GM21723 (cell line): ENCODE measurements at regions not wholly inside any gene's neighbourhood (a gene's known extent, or its start where the extent isn't known, plus 50 kb on each side); places are given as distances from the start of the nearest gene placed in this dataset.
"Not testable (repeated sequence)": the region's sequence is repeated elsewhere in the genome, so short reads cannot be mapped to it uniquely, and the experiment has no call there.

Source experiments
- ATAC-seq: cut with Tn5 transposase; IDR thresholded peaks from one replicate; pipeline ENCODE4 v1.9.1; 2021; ENCODE audit warnings: mild to moderate bottlenecking, moderate library complexity; ENCODE audit not compliant: unreplicated experiment

DNA sequence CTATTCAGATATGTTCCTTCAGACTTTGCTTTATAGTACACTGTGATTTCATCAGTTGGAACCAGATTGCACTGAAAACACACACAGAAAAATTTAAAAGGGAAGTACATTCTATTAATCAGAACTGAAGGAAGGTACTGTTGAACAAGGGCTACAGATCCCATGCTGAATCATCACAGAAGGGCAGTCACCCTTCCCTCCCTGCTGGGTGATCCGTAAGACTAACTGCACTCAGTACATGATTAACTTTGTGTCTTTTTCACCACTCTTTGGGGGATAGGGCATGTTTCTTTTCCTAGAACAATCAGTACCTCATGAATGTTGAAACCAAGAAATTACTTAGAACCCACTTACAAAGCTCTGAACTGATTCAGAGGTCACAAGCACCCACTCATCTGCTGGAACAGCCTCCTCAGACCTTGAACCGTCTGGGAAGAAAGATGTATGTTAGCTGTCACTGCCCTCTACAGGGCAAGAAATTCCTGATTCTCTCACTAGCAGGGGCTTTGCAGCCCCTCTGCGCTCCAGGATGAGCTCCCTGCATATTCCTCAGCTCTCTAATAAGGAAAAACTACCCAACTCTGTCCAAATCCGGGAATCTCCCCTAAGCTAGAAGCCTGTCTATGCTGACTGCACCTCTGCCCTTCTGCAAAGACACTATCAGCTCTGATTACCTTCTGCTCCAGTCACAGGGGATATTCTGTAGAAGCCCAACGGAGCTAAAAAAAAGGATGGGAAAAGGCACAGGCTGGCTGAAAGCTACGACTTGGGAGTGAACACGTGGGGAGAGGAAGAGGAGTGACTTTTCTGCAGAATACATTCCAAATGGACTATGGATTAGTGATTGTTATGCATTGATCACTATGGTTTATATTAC lies 51.0 kb downstream of the IARS1 start:
- no peak for ATAC-seq

DNA sequence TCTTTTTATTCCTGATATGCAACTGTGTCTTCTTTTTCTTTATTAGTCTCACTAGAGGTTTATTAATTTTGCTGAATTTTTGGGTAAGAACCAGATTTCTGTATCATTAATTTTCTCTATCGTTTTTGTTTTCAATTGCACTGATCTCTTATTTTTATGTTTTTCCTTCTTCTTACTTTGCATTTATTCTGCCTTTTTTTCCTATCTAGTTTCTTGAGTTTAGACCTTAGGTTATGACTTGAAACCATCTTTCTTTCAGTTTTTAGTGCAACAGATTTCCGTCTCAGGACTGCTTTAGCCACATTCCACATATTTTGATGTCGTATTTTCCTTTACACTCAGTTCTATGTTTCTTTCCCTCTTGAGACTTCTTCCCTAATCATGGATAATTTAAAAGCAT lies 56.6 kb downstream of the IARS1 start:
- ATAC-seq = no peak

DNA sequence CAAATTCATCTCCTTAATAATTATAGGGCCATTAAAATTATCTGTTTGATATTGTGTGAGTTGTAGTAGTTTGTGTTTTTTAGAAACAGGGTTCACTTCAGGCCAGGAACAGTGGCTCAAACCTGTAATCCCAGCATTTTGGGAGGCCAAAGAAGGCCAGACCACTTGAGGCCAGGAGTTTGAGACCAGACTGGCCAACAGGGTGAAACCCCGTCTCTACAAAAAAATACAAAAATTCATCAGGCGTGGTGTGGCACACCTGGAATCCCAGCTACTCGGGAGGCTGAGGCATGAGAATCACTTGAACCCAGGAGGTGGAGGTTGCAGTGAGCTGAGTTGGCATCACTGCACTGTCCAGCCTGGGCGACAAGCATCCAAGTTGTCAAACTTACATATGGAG lies 57.0 kb downstream of the IARS1 start:
- ATAC-seq = no peak

DNA sequence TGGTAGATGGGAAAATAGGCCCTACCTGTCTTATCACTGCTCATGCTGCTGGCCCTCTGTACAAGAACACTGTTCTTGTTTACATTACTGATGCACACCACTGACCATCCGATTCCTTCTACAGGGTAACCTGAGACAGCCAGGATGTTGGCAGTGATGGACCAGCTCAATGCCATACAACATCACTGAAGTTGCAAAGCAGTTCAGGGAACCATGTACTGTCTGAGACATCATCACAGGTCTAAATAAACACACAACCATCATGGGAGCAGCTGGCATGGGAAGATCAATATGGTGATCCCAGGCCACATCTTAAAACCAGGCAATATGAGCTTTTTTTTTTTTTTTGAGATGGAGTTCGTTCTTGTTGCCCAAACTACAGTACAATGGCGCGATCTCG lies 59.0 kb downstream of the IARS1 start:
- ATAC-seq = no peak

DNA sequence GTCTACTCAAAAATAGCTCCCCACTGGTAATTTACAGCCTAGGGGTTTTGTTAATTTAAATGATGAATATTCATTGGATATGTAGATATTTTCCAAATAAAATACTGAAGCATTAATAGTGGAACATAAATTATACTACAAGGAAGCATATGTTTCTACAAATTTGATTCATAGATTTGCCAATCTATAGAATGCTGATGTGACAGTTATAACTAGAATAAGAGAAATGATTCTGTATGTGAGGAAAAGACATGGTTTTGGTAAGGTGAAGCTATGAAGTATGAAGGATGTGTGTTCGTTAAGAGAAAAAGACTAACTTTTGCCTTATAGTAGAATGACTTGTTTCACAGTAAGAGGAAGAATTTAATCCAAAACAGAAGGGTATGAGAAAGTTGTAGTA lies 61.3 kb downstream of the IARS1 start:
- ATAC-seq = no peak

DNA sequence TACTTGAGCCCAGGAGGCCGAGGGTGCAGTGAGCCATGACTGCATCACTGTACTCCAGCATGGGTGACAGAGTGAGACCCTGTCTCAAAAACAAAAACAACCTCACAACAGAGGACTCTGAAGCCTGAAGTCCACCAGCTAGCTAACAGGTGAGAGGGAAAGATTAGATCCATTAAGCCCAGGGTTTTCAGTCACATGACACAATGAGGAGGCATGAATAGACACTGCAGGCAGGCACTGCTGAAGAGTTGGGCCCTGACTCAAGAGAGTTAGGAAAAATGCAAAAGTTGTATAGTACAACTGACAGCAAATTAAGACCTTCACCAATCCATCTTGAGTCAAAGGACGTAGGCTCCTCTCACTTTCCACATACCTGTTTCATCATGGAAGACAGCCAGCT lies 64.9 kb downstream of the IARS1 start:
- ATAC-seq = no peak

DNA sequence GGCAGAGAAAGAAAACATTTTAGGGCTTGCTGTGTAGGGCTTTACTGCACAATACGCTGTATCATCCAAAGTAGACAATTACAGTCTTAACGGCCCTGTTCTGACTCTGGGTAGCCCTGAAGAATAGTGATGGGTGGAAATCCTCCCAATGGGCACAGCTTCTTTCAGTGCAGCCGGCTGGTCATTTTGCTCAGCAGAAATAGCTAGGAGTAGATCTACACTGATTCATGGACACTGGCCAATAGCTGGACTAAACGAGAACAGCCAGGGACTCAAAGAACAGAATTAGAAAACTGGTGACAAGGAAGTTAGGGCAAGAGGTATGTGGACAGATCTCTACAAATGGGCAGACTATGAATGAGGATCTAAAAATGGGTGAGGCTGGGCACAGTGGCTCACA lies 69.3 kb downstream of the IARS1 start:
- ATAC-seq = no peak

DNA sequence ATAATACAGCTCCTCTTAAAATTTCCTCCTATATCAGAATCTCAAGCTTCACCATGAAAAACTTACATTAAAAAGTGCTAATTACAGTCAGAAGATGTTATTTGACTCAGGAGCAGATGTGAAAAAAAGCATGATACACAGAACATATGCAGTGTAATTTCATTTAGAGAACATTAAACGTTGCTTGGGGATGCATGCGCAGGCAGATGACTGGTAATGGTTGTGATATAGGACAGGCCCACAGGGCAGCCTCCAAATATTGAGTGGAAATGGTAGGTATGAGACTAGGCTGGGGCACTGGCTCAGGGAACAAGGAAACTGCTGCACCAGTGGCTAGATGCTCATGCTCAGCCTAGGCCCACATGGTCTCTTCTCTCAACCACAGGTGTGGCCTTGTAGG lies 69.7 kb downstream of the IARS1 start:
- no peak for ATAC-seq

DNA sequence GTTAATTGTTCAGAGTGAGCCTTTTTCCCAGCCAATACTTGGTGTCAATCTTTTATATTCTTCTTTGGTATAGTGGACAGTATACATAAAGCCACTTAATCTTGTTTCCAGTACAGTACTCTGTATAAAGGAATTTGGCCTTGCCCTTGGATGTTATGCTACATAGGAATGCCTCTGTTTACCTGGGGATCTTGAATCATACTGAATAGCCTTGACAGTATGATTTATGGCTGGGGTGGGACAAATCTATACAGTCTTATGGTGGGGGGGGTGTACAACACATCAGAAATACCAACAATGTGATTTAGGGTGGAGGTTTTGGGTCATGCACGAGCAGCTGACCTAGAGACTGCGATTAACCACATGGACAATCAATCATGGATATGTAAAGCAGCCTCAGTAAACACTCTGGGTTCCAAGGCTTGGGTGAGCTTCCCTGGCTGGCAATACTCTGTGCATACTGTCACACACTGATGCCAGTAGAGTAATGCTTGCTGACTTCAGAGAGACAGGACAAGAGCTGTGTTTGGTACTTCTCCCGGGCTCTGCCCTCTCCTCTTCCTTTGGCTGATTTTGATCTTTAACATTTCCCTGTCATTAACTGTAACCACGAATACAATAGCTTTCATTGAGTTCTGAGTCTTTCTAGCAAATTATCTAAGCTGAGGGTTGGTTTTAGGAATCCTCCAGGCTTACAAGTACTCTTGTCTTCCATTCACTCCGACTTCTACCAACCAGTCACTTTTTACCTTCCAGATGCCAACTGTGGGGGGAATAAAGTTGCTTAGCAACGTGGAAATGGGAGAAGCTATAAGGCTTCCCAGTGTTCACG lies 84.6 kb downstream of the IARS1 start:
- ATAC-seq = no peak

DNA sequence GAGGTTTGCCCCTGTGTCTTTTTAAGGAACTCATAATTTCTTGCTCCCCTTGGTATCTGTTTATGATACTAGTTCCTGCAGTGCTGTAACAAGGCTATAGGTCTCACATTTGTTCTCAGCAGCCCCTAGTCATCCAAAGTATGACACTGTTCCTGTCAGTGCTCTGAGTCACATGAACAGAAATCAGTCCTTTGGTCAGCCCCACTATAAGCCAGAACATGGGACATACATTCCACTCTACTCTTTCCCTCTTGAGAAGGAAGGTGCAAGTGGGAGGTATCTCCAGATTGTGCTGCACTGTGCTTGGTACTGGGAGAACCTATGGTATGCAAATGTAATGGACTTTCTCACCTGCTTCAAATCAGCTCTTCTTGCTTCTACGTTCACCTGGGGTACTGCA lies 87.0 kb downstream of the IARS1 start:
- ATAC-seq = no peak

DNA sequence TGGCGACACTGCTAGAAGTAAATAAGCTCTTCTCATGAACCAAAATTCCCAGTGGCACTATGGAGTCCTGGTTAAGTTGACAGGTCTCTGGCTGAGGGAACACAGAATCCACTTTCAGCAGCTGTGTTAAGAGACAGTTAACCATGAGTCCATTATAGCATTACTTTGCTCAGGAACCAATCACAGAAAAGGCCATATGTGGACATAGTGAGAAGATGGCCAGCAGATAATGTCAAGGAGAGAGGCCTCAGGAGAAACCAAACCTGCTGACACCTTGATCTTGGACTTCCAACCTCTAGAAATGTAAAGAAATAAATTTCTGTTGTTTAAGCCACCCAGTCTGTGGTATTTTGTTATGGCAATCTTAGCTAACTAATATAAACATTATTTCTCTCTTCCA lies 88.7 kb upstream of the SPTLC1 start:
- not testable (repeated sequence) for ATAC-seq

DNA sequence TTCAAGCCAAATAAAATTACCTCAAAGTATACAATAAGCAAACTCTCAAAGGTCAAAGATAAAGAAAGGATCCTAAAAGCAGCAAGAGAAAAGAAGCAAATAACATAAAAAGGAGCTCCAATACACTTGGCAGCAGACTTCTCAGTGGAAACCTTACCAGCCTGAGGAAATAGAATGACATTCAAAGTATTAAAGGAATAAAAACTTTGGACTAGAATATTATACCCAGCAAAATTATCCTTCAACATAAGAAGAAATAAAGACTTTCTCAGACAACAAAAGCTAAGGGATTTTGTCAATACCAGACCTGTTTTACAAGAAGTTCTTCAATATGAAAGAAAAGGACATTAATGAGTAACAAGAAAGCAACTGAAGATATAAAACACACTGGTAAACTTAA lies 83.0 kb upstream of the SPTLC1 start:
- not testable (repeated sequence) for ATAC-seq

DNA sequence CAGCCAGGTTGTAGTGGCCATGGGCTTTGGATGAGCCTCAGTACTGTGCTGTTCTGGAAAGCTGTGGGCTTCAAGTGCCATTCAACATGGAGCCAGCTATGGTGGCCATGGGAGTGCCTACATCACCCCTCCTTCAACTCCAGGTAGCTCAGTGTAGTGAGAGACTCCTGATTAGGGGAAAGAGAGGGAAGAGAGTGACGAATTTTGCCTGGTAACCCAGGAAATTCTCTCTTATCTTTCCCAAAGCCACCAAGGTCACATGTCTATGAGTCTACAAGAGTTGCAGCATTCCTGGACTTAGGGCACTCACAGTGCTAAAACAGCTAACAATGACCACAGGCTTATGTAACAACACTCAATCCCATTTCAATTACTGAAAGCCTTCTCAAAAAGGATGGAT lies 81.7 kb upstream of the SPTLC1 start:
- ATAC-seq = no peak

DNA sequence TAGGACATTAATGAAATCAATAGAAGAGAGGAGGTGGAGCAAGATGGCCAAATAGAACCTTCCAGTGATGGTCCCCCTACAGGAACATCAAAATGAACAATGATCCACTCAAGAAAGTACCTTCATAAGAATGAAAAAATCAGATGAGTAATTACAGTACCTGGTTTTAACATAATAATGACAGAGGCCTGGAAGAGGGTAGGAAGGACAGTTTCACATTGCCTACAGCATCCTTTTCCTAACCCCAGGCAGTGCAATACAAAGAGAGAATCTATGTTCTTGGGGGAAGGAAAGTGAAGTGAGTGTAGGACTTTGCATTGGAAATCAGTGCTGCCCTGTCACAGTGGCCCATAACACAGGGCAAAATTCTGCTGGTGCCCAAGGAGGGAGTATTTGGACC lies 81.2 kb upstream of the SPTLC1 start:
- no peak for ATAC-seq

DNA sequence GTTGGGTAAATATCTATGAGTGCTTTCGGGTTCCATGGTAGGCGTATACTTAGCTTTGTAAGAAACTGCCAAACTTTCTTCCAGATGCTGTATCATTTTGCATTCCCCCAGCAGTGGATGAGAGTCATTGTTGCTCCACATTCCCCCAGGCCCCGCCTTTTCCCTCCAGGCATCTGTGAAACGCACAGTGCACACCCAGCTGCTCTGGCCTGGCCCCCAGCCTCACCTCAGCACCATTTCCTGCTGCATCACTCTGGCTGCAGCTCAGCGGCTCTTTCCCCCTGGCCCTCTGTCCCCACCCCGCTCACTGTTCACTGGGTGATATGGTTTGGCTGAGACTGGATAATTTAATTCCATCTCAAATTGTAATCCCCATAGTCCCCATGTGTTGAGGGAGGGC lies 76.6 kb upstream of the SPTLC1 start:
- no peak for ATAC-seq

DNA sequence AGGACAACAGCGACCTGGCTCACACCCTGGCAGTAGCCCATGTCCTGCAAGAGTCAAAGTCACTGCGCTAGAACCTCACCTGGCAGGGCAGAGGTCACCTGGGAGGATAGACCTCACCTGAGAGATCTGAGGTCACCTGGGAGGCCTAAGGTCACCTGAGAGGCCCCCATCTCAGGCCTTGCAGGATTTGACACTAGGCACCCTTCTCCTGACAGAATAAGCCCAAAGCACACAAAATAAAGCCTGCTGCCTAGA lies 75.2 kb upstream of the SPTLC1 start:
- no peak for ATAC-seq

DNA sequence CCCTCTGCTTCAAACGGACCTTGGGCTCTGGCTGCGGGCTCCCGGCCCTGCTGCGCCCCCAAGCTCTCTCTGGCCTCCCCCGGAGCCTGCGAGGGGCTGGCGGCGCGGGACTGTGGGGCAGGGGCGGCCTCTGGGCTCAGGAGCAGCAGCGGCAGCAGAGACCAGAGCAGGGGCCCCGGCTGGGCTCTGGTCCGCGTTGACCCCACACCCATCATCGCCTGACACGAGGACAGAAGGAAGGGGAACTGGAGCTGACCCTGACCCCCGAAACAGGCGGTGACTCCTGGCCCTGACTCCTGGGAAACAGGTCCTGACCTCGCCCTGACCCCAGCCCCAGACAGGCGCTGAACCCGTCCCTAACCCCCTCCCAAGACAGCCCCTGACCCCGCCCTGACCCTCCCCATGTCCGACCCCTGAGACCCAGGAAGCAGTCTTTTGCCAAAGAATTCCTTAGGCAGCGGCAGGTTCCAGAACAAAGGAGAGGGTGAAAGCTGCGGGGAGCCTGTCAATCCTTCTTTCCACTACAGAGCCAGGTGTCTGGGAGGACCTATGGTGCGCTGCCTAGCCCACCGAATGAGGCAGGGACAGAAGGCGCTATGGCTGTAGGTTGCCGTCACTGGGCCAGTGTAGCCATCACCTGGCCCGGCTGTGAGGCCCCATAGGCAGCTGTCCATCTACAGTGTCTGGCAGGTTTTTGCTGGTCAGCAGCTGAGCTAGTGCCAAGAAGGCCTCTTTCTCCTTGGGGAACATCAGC lies 74.7 kb upstream of the SPTLC1 start:
- ATAC-seq = no peak

DNA sequence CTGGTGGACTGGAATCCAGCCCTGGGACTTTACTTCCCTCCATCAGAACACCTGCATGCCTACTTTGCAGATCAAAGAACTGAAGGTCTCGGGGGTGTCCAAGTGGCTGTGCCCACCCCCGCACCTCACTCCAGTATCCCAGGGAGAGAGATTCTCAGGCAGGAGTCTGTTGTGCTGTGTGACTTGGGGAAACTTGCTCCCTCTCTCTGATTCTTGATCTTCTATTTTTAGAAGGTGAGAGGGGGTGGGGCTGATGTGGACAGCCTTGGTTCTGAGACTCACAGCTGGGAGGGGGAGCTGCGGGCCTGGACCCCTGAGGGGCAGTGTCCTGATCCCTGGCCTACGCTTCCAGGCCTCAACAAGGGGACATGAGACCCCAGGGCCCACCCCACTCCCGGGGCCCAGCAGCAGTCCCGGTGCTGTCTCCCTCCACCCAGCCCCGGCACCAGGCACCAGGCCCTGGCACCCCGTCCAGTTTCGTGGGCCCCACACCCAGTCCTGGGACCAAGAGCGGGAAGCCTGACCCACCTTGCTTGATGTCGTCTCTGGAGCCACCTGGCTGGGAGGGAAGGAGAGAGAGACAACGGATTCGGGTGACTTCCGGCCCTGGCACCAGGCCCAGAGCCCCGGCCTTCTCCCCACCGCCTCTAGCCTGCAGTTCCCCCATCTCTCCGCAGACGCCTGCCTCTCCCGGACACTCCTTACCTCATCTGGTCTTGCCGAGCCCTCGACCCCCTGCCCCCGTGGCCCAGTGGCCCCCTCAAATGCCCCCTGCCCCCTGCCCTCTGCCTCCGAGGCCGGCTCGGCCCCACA lies 74.0 kb upstream of the SPTLC1 start:
- no peak for ATAC-seq

DNA sequence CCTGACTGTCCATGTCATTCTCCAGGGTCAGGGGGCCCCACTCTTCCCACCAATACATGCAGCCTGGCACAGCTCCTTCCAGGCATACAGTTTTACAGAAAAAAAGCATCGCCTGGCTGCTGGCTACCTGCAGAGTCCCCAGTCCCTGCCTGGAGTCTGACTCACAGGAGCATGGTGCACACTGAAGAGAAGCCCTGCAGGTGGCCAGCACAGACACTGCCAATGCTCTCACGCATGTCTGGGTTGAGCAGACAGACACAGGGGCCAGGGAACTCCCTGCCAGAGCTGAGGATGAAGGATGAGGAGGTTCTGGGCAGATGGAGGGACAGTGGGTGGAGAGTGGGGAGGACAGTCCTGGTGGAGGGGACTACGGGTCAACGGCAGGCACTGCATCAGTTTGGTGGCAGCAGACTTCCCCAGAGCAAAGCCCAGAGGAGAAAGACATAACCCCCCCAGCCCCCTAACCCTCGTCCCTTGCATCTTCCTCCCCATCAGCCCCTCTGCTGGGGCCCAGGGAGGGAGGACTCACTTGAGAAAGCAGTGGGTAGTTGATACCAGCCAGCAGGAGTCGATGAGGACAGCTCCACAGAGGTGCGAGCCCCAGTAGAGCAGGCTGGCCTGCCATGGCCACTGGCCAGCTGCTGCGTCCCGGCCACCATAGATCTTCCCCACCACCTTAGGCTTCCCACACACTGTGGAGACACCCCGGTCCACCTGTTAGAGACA lies 72.9 kb upstream of the SPTLC1 start:
- ATAC-seq = no peak

DNA sequence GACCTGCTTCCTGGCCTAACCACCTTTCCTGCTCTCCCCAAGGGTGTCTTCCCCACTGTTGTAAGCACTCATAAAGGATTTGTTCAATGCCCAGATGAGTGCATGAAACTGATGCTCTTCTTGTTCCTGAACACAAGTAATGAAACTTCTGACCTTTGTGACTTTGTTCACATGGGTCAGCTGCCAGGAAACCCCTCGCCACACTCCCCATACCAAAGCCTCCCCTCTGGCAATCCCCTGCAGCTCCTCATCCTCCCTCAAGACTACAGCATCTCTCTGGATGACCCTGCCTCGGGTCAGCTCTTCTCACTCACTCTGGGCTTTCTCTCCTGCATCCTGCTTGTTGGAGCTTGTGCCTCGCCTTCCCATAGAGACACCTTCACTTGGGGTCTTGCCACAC lies 72.2 kb upstream of the SPTLC1 start:
- ATAC-seq = no peak
